GM21737 (cell line): ENCODE measurements at regions not wholly inside any gene's neighbourhood (a gene's known extent, or its start where the extent isn't known, plus 50 kb on each side); places are given as distances from the start of the nearest gene placed in this dataset.

Source experiments
- ATAC-seq: cut with Tn5 transposase; IDR thresholded peaks from one replicate; pipeline ENCODE4 v1.9.1; 2021; ENCODE audit warnings: mild to moderate bottlenecking, moderate library complexity; ENCODE audit not compliant: unreplicated experiment

DNA sequence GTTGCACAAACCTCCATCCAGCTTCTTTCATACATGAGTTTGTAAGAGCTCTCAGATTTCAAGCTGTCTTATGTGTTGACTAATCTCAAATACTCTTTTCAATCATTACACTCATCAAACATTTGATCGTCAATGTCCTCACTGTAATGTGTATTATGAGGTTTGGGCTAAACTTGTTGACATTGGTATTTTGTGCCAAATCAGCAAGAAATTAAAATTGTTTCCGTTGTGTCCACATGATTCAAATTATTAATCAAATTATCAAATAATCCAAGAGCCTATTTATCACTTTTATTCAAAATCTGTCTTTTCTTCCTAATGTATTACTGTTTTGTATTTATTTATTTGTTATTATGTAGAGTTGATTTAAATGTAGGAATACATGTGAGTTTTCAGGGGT, 283.4 kb downstream of the GAS1 start:
- ATAC-seq = no peak

GRCh38 chr9:86662890-86663468, 284.3 kb downstream of the GAS1 start:
- ATAC-seq = no peak

GRCh38 chr9:86660146-86660943, 287.0 kb downstream of the GAS1 start:
- no peak for ATAC-seq

DNA sequence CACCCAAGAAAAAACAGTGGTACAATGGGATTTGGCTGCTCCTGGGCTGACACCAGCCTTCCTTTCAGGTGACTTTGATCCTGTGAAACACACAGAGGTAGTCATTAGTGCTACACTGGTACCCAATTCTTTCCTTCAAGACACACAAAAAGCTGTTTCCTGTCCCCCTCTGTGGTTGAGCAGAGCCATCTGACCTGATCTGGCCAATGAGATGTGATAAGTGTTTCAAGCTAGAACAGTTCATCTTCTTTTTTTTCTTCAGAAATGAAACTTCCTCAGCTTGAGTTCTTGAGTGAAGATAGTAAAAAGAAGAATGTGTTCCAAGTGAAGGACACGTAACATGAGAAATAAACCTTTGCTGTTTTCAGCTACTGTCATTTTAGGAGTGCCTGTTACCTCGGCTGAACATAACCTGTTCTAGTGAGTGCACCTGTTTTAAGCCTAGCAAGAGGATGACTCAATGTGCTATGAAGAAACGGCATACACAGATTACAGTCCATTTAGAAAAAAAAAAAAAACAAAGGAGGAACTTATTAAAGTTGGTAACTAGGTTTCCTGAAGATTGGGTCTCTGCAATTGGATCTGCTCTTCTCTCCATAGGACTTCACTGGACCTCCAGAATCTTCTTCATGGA, 287.8 kb downstream of the GAS1 start:
- ATAC-seq = no peak

DNA sequence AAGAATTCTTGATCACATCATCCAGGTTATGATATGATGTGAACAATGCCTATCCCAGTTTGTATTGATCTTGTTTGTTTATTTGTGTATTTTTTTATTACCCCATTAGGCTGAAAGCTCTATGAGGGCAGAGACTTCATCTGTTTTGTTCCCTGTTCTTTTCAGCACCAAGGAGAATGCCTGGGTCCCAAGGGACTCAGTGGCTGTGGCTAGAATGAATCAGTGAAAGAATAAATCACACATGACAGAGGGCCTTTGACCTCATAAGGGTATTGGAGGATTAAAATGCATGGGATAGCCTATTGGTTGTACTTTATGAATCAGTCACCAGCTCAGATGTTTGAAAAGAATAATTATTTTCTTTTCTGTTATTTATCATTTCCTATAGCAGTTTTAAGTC, 292.2 kb downstream of the GAS1 start:
- no peak for ATAC-seq

DNA sequence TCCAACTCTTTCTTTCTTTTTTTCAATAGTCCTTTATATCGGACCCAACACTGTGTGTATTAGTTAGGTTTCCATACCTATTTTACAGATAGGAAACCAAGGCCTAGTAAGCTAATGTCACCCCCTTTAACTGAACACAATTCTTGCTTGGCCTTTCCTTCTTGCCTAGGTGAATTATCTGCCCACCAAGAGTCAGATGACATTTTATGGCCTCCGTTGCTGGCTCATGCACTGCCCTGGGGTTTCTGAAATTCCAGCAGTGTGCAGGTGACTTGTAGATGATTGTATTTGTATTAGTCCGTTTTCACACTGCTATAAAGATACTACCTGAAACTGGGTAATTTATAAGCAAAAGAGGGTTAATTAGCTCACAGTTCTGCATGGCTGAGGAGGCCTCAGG, 293.8 kb downstream of the GAS1 start:
- ATAC-seq = no peak

DNA sequence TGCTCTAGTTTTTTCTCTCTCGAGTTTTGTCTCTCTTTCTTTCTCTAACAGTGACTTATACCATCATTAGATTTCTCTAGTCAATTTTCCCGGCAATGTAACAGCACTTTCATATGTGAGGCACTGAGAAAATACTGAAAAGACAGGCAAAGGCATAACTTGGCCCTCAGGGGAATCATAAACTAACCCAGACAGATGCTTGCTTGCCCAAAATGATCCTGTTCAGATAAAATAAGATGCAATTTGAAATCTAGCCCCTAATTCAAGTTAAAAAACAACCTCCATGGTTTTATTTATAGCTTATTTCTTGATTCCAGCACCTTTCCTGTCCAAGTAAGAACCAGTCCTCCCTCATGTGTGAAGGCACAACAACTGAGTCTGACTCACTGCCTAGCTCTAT, 294.6 kb downstream of the GAS1 start:
- no peak for ATAC-seq

GRCh38 chr9:86649913-86650312, 295.7 kb upstream of the TUT7 start:
- ATAC-seq = no peak

- ATAC-seq = no peak
Measured at GRCh38 chr9:86648828-86649170, 294.6 kb upstream of the TUT7 start.

- ATAC-seq = no peak
Measured at GRCh38 chr9:86648156-86648827, 294.1 kb upstream of the TUT7 start.

- no peak for ATAC-seq
Measured at GRCh38 chr9:86645303-86645702, 291.1 kb upstream of the TUT7 start.

- ATAC-seq = no peak
Measured at GRCh38 chr9:86644675-86645034, 290.4 kb upstream of the TUT7 start.

DNA sequence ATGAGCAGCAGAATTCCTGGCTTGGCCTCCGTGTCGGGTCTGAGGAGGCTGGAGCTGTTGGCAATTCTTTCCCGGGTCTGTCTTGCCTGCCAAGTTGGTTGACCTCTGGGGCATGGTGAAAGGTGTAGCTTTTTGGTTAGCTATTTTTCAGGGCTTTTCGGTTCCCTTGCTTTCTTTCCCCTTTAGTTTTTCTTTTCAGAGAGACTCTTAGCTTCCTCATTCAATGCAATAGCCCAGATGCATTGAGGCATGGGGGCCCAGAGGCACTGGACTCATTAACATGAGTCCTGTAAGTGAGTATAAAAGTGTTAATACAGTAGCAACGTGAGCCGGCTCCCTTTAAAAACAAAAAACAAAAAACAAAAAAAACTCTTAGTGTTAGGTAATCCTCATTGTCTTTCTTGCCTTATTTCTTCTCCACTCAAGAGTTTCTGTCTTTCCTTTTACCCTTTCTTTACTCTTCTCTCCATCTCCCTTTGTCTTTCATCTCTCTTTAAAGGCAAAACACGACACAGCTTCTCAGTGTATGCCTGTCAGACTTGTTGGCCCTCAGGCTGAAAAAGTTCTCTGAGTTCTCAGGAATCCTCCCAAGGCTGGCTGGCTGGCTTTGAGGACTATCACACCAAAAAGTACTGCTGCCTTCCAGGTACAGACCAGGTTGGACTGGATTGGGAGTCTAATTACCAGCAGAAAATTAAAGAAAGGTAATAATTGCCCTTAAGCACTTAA, 289.9 kb upstream of the TUT7 start:
- no peak for ATAC-seq

- ATAC-seq = no peak
Measured at GRCh38 chr9:86642721-86643120, 288.5 kb upstream of the TUT7 start.

DNA sequence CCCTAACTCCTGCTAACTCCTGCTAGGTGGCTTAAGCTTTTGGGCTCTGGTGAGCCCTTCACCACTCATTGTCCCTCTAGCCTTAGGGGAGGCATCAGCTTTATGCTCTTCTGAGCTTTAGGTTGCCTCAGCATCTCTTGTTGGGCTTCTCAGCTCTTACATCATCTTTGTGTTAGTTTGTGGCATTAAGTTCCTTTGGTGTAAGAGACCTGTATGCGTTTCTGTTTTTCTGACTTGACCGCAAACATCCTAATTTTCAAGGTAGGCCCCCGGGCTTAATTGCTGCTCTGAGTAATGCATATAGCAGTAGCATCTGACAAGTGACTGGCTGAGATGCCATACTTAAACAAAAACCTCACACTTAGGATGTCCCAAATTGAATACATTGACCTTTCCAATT, 287.8 kb upstream of the TUT7 start:
- no peak for ATAC-seq

GRCh38 chr9:86639899-86640379, 285.7 kb upstream of the TUT7 start:
- ATAC-seq = no peak

GRCh38 chr9:86639287-86639686, 285.1 kb upstream of the TUT7 start:
- ATAC-seq = no peak

- no peak for ATAC-seq
Measured at GRCh38 chr9:86638109-86638508, 283.9 kb upstream of the TUT7 start.

DNA sequence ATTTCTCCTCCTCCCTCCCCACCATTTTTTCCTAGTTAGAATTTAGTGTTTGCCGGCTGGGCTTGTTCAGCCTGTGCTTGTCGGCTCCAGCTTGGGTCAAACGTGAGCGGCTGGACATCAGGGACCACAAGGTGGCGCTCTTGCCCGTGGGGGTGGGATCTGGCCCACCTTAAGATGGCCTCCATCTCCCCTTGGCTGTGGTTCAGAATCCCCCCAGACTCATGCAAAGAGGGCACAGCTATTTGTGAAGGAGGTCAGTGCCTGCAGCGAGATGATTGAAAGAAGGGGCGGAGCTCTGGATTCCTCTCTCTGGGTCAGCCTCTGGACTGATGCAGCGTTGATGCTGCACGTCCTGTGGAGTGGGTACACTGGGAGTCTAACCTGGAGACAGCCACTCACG, 283.3 kb upstream of the TUT7 start:
- ATAC-seq = no peak

- ATAC-seq = no peak
Measured at GRCh38 chr9:86636519-86636918, 282.3 kb upstream of the TUT7 start.

DNA sequence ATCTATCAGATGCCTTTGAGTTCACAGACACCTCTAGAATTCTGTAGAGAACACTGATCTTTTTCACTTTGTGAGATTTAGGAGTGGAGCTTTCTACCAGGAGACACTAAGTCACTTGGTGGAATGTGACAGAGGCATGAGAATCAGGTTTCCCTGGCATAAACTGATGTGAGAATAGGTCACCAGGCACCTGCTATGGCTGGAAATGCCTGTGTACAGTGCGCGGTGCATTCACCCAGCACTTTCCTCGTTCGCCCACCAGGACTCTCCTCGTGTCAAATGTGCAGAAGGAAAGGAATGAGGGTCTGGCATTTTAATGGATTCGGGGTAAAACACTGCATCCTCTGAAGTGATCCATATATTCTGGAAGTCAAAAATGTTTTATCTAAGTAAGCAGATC, 281.8 kb upstream of the TUT7 start:
- ATAC-seq = no peak
